ENCODE measurements at regions not wholly inside any gene's neighbourhood (a gene's known extent, or its start where the extent isn't known, plus 50 kb on each side); places are given as distances from the start of the nearest gene placed in this dataset.

GRCh38 chr5:67409126-67409777 is 212.7 kb upstream of the CD180 start:
- no peak for TF ChIP-seq CTCF (IDR thresholded peaks at IDR 0.05)
- no peak for TF ChIP-seq EZH2phosphoT487 (IDR thresholded peaks at IDR 0.05)
- TF ChIP-seq EZH2 (IDR thresholded peaks at IDR 0.05) = no peak
- H3K27ac Mint-ChIP-seq = no peak overlapping the region
- Histone ChIP-seq H3K27me3 (no peaks in the 10 kb centered on the region), H3F3A (ENCODE audit: low read depth) (no peaks in the 10 kb centered on the region), H3K36me3 (no peaks in the 10 kb centered on the region), H3K4me1 (no peaks in the 10 kb centered on the region), H2AFZ (replicated peaks) (peak overlapping the region; percentile 70), H3K9ac (no peak overlapping the region), H3K4me3 (no peak overlapping the region), H4K20me1 (ENCODE audit: low read depth) (no peaks in the 10 kb centered on the region), H3K4me2 (no peak overlapping the region), H3K79me2 (ENCODE audit: low read depth) (no peaks in the 10 kb centered on the region), H3K27ac (no peak overlapping the region), H3K9me3 (ENCODE audit: low read depth) (no peaks in the 10 kb centered on the region)
- H3K36me3 Mint-ChIP-seq = no peaks in the 10 kb centered on the region
- H3K9me3 Mint-ChIP-seq = no peaks in the 10 kb centered on the region
- H3K27me3 Mint-ChIP-seq (ENCODE audit: insufficient read depth, low read depth) = no peaks in the 10 kb centered on the region
- H3K4me3 Mint-ChIP-seq = no peak overlapping the region
- no peak for DNase-seq (ENCODE audit: low spot score)
- H3K4me1 Mint-ChIP-seq = peaks cover 2% of the 10 kb centered on the region

DNA sequence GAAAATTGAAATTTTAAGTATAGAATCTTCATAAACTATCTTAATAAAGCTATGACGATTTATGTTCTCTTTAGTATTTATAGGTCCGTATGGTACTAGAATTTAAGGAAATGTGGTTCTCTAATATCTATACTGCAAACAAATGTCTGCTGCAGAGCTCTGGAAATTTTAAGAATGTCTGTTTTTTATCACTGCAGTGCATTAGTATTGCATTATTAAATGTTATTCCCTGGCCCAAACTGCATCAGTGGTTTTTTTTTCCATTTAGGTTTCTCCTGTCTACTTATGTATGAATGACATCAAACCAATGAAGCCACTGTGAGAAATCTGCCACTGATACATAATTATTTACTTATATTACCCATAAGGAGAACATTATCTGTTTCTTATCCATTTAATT is 211.4 kb upstream of the CD180 start:
- Histone ChIP-seq H3K79me2 (ENCODE audit: low read depth) (no peaks in the 10 kb centered on the region), H3K4me1 (no peaks in the 10 kb centered on the region), H3K9ac (no peak overlapping the region), H3F3A (ENCODE audit: low read depth) (no peaks in the 10 kb centered on the region), H3K4me3 (no peak overlapping the region), H3K27ac (no peak overlapping the region), H4K20me1 (ENCODE audit: low read depth) (no peaks in the 10 kb centered on the region), H3K4me2 (no peak overlapping the region), H3K9me3 (ENCODE audit: low read depth) (no peaks in the 10 kb centered on the region), H3K27me3 (no peaks in the 10 kb centered on the region), H2AFZ (replicated peaks) (no peak overlapping the region), H3K36me3 (no peaks in the 10 kb centered on the region)
- no peak for DNase-seq (ENCODE audit: low spot score)
- no peak for TF ChIP-seq EZH2phosphoT487 (IDR thresholded peaks at IDR 0.05)
- TF ChIP-seq EZH2 (IDR thresholded peaks at IDR 0.05) = no peak
- no peak for TF ChIP-seq CTCF (IDR thresholded peaks at IDR 0.05)
- peaks cover 2% of the 10 kb centered on the region for H3K4me1 Mint-ChIP-seq
- no peak overlapping the region for H3K4me3 Mint-ChIP-seq
- no peaks in the 10 kb centered on the region for H3K27me3 Mint-ChIP-seq (ENCODE audit: insufficient read depth, low read depth)
- H3K36me3 Mint-ChIP-seq = no peaks in the 10 kb centered on the region
- H3K27ac Mint-ChIP-seq = no peak overlapping the region
- no peaks in the 10 kb centered on the region for H3K9me3 Mint-ChIP-seq

DNA sequence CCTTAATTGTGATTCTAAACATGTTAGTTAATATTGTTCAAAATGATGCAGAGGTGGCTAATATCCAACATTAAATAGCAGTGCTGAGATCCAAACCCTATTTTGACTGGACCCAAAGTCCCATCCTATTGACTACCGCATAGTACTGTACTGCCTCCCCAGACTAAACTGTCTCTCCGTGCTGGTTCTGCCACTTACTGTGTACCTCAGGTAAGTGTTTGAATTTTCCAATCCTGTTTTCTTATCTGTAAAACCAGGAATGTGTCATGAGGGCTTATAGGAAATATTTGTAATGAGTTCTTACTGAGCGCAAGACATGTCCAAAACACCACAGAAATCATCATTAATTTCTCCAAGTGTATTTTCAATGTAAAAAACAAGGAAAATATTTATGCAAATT is 209.2 kb upstream of the CD180 start:
- no peaks in the 10 kb centered on the region for H3K79me2 ChIP-seq (ENCODE audit: low read depth)
- Mint-ChIP-seq H3K4me1 (peaks cover 7% of the 10 kb centered on the region), H3K4me3 (no peak overlapping the region), H3K27me3 (ENCODE audit: insufficient read depth, low read depth) (no peaks in the 10 kb centered on the region), H3K27ac (no peak overlapping the region), H3K36me3 (no peaks in the 10 kb centered on the region), H3K9me3 (no peaks in the 10 kb centered on the region)
- no peak overlapping the region for H2AFZ ChIP-seq (replicated peaks)
- no peak overlapping the region for H3K27ac ChIP-seq
- H3K27me3 ChIP-seq = no peaks in the 10 kb centered on the region
- no peak for TF ChIP-seq EZH2phosphoT487 (IDR thresholded peaks at IDR 0.05)
- H3K4me3 ChIP-seq = no peak overlapping the region
- no peaks in the 10 kb centered on the region for H3F3A ChIP-seq (ENCODE audit: low read depth)
- H3K9me3 ChIP-seq (ENCODE audit: low read depth) = no peaks in the 10 kb centered on the region
- H3K4me2 ChIP-seq = no peak overlapping the region
- no peaks in the 10 kb centered on the region for H3K4me1 ChIP-seq
- H4K20me1 ChIP-seq (ENCODE audit: low read depth) = no peaks in the 10 kb centered on the region
- no peaks in the 10 kb centered on the region for H3K36me3 ChIP-seq
- no peak for DNase-seq (ENCODE audit: low spot score)
- H3K9ac ChIP-seq = no peak overlapping the region

DNA sequence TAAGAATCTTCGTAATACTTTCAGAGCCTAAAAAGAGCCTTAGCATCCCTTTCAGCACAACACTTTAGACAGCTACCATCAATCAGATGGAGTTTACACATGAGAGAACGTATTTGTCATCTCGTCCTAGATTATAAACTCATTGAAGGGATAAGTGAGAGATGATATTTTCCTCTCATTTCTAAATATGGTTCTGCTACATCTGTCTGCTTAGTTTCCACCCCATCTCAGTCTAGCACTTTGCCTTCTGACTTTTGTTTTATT is 208.4 kb upstream of the CD180 start:
- H3K79me2 ChIP-seq (ENCODE audit: low read depth) = no peaks in the 10 kb centered on the region
- Mint-ChIP-seq H3K27ac (no peak overlapping the region), H3K4me1 (peaks cover 10% of the 10 kb centered on the region), H3K9me3 (peaks cover 3% of the 10 kb centered on the region), H3K27me3 (ENCODE audit: insufficient read depth, low read depth) (no peaks in the 10 kb centered on the region), H3K36me3 (no peaks in the 10 kb centered on the region), H3K4me3 (no peak overlapping the region)
- no peak overlapping the region for H3K4me2 ChIP-seq
- no peaks in the 10 kb centered on the region for H3F3A ChIP-seq (ENCODE audit: low read depth)
- no peak overlapping the region for H3K9ac ChIP-seq
- H4K20me1 ChIP-seq (ENCODE audit: low read depth) = no peaks in the 10 kb centered on the region
- H3K27me3 ChIP-seq = no peaks in the 10 kb centered on the region
- no peaks in the 10 kb centered on the region for H3K4me1 ChIP-seq
- no peak for DNase-seq (ENCODE audit: low spot score)
- H2AFZ ChIP-seq (replicated peaks) = no peak overlapping the region
- H3K27ac ChIP-seq = no peak overlapping the region
- H3K9me3 ChIP-seq (ENCODE audit: low read depth) = no peaks in the 10 kb centered on the region
- TF ChIP-seq EZH2 (IDR thresholded peaks at IDR 0.05) (no peak), EZH2phosphoT487 (IDR thresholded peaks at IDR 0.05) (no peak), CTCF (IDR thresholded peaks at IDR 0.05) (no peak)
- H3K36me3 ChIP-seq = no peaks in the 10 kb centered on the region
- no peak overlapping the region for H3K4me3 ChIP-seq

Data from neural progenitor cell (in vitro differentiated cells).